Anterior cingulate cortex (tissue), 58 donors: ENCODE measurements at regions not wholly inside any gene's neighbourhood (a gene's known extent, or its start where the extent isn't known, plus 50 kb on each side); places are given as distances from the start of the nearest gene placed in this dataset.

ENCODE experiments used
- DNase-seq, 58 donors: peaks; one replicate each; lab custom pipeline; 2025; lab: John Stamatoyannopoulos, UW

- no peak for DNase-seq
Measured at GRCh38 chr20:22507240-22507961, 77.0 kb downstream of the FOXA2 start.

GRCh38 chr20:22506827-22507226, 77.5 kb downstream of the FOXA2 start:
- DNase-seq: no peak

GRCh38 chr20:22504829-22505377, 79.5 kb downstream of the FOXA2 start:
- DNase-seq: no peak

GRCh38 chr20:22503577-22503976, 80.8 kb downstream of the FOXA2 start:
- DNase-seq: no peak

- no peak for DNase-seq
Measured at GRCh38 chr20:22502731-22503191, 81.6 kb downstream of the FOXA2 start.

GRCh38 chr20:22501566-22502344, 82.6 kb downstream of the FOXA2 start:
- DNase-seq: no peak

GRCh38 chr20:22501034-22501433, 83.3 kb downstream of the FOXA2 start:
- DNase-seq: no peak

- DNase-seq: no peak
Measured at GRCh38 chr20:22499515-22500166, 84.7 kb downstream of the FOXA2 start.

GRCh38 chr20:22496817-22497216, 87.6 kb downstream of the FOXA2 start:
- DNase-seq: no peak

GRCh38 chr20:22495789-22496188, 88.6 kb downstream of the FOXA2 start:
- no peak for DNase-seq

GRCh38 chr20:22495172-22495571, 89.2 kb downstream of the FOXA2 start:
- no peak for DNase-seq

- DNase-seq: no peak
Measured at GRCh38 chr20:22492497-22492896, 91.9 kb downstream of the FOXA2 start.

GRCh38 chr20:22491194-22491505, 93.2 kb downstream of the FOXA2 start:
- no peak for DNase-seq

GRCh38 chr20:22490287-22491193, 93.8 kb downstream of the FOXA2 start:
- DNase-seq: peak in 2 of 58 donors; percentile 2 to 46

GRCh38 chr20:22489626-22490286, 94.6 kb downstream of the FOXA2 start:
- DNase-seq: no peak

GRCh38 chr20:22480336-22480735, 104.0 kb downstream of the FOXA2 start:
- DNase-seq: no peak

GRCh38 chr20:22475662-22476061, 108.7 kb downstream of the FOXA2 start:
- DNase-seq: no peak

GRCh38 chr20:22474224-22474623, 110.1 kb downstream of the FOXA2 start:
- no peak for DNase-seq

- DNase-seq: no peak
Measured at GRCh38 chr20:22473293-22473692, 111.1 kb downstream of the FOXA2 start.
